Neural cell (in vitro differentiated cells): ENCODE measurements at regions not wholly inside any gene's neighbourhood (a gene's known extent, or its start where the extent isn't known, plus 50 kb on each side); places are given as distances from the start of the nearest gene placed in this dataset.

ENCODE experiments used
- CTCF ChIP-seq: fragments of 450-650 bp; IDR thresholded peaks from 2 replicates; pipeline ENCODE4 v1.5.1; 2014; ENCODE audit warnings: antibody characterized with exemption, mild to moderate bottlenecking, moderate library complexity; ENCODE audit not compliant: poor library complexity, severe bottlenecking
- EP300 ChIP-seq: fragments of 450-650 bp; conservative IDR thresholded peaks from 2 replicates; pipeline ENCODE4 v1.6.1; 2014; ENCODE audit warnings: antibody characterized with exemption, mild to moderate bottlenecking, moderate library complexity; ENCODE audit not compliant: poor library complexity, severe bottlenecking
- EZH2 ChIP-seq: fragments of 200-600, 300-800 bp; shearing (Covaris generic), sonication (generic); IDR thresholded peaks from 2 replicates; pipeline ENCODE4 v1.6.1; 2014; ENCODE audit warnings: antibody characterized with exemption, low read length, borderline replicate concordance, mild to moderate bottlenecking; ENCODE audit not compliant: insufficient read depth, poor library complexity, severe bottlenecking
- MXI1 ChIP-seq: fragments of 450-650 bp; conservative IDR thresholded peaks from 2 replicates; pipeline ENCODE4 v1.6.1; 2014; ENCODE audit warnings: antibody characterized with exemption, mild to moderate bottlenecking; ENCODE audit not compliant: poor library complexity, severe bottlenecking
- POLR2AphosphoS5 ChIP-seq: IDR thresholded peaks from 2 replicates; pipeline ENCODE4 v1.6.1; 2012
- RAD21 ChIP-seq: fragments of 450-650 bp; conservative IDR thresholded peaks from 2 replicates; pipeline ENCODE4 v1.6.1; 2014; ENCODE audit warnings: antibody characterized with exemption, mild to moderate bottlenecking, moderate library complexity
- TAF1 ChIP-seq: IDR thresholded peaks from 2 replicates; pipeline ENCODE4 v1.6.1; 2012; ENCODE audit warnings: low read depth

DNA sequence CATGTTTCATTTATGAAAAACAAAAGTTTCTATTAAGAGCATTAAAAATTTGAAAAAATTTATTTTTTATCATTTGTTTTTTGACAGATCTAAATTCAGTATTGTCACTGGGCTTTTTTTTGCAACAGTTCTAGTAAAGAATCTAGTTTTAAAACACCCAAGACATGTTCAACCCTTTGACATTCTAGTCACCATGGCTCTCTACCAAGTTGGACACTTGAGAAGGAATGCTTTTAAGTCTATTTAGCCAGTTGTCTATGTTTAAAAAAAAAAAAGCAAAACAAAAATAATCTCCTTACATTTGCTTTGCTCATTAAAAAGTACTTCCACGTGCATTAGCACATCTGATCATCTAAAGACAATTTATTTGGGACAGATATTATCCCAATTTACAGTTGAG is 417.5 kb downstream of the RSL24D1 start:
- TF ChIP-seq EZH2 (no peak), CTCF (no peak), POLR2AphosphoS5 (no peak), RAD21 (no peak), EP300 (no peak), MXI1 (no peak), TAF1 (no peak)
